ENCODE measurements at regions not wholly inside any gene's neighbourhood (a gene's known extent, or its start where the extent isn't known, plus 50 kb on each side); places are given as distances from the start of the nearest gene placed in this dataset.

DNA sequence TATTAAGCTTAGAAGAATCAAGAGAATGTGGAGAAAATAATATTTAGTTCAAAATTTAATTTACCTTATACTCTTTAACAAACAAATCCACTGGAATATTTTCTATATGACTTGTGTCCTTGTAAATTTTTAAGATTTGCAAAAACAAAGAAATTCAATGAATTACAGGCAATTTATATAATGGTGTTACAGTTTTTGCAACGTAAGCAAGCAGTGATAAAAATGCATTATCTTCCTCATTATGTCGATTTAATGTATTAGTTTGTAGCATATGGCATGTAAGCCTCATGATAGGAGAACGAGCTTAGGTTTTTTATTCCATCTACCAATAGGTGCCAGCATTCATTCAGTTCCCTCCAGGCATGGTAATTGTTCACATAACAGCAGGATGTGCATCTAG lies 100.0 kb upstream of the PCDH9 start:
- Mint-ChIP-seq H3K4me3 (no peak overlapping the region), H3K36me3 (ENCODE audit: low read depth) (no peaks in the 10 kb centered on the region), H3K27ac (no peak overlapping the region), H3K4me1 (ENCODE audit: low read depth) (no peaks in the 10 kb centered on the region), H3K27me3 (ENCODE audit: insufficient read depth) (no peaks in the 10 kb centered on the region), H3K9me3 (peaks cover 9% of the 10 kb centered on the region; the same call in 1 of the 2 replicates)
- TF ChIP-seq, protein P1, sequence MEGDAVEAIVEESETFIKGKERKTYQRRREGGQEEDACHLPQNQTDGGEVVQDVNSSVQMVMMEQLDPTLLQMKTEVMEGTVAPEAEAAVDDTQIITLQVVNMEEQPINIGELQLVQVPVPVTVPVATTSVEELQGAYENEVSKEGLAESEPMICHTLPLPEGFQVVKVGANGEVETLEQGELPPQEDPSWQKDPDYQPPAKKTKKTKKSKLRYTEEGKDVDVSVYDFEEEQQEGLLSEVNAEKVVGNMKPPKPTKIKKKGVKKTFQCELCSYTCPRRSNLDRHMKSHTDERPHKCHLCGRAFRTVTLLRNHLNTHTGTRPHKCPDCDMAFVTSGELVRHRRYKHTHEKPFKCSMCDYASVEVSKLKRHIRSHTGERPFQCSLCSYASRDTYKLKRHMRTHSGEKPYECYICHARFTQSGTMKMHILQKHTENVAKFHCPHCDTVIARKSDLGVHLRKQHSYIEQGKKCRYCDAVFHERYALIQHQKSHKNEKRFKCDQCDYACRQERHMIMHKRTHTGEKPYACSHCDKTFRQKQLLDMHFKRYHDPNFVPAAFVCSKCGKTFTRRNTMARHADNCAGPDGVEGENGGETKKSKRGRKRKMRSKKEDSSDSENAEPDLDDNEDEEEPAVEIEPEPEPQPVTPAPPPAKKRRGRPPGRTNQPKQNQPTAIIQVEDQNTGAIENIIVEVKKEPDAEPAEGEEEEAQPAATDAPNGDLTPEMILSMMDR (IDR thresholded peaks at IDR 0.05) = no peak
- DNase-seq = no peak

DNA sequence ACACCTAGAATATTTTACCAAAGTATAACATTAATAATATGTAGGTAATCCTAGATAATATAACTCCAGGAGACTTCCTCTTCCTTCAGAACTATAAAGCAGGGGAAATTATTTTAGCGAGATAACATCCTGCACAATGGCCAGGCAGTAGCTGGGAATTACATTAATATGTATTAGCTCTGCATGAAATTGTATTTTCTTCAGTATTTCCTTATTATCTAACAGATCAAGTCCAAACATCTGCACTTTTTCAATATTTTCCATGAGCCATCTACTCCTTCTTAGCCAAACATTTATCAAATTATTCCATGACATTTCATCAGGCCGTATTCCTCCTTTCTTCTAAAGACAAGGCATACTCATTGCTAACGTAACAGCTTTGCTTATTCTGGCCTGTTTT lies 98.8 kb upstream of the PCDH9 start:
- Mint-ChIP-seq H3K36me3 (ENCODE audit: low read depth) (no peaks in the 10 kb centered on the region), H3K4me1 (ENCODE audit: low read depth) (no peaks in the 10 kb centered on the region), H3K4me3 (no peak overlapping the region), H3K9me3 (peaks cover 9% of the 10 kb centered on the region; the same call in 1 of the 2 replicates), H3K27ac (no peak overlapping the region), H3K27me3 (ENCODE audit: insufficient read depth) (no peaks in the 10 kb centered on the region)
- DNase-seq = no peak
- TF ChIP-seq, protein P1 (IDR thresholded peaks at IDR 0.05) = no peak

DNA sequence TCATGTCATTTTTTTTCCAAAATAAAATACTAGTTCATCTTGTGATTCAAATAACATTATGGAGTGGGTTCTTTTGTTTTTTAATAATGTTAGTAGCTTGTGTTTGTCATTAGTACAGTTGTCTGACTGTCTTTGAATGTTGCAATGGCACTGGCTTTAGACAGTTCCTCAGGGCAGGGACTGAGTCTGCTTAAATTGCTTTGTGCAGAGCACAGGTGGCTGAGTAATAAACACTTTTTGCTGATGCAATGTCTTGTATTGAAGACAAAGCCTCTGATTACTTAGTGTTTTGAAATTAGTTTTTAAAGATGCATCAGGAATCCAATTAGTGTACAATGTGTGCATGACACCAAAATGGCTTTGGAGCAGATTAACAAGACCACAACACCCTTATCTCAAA lies 88.7 kb upstream of the PCDH9 start:
- Mint-ChIP-seq H3K4me3 (no peak overlapping the region), H3K27ac (no peak overlapping the region), H3K9me3 (peaks cover 10% of the 10 kb centered on the region; the same call in 1 of the 2 replicates), H3K4me1 (ENCODE audit: low read depth) (no peaks in the 10 kb centered on the region), H3K36me3 (ENCODE audit: low read depth) (no peaks in the 10 kb centered on the region), H3K27me3 (ENCODE audit: insufficient read depth) (no peaks in the 10 kb centered on the region; the same call in 1 of the 2 replicates)
- DNase-seq = no peak
- TF ChIP-seq, protein P1 (IDR thresholded peaks at IDR 0.05) = no peak

DNA sequence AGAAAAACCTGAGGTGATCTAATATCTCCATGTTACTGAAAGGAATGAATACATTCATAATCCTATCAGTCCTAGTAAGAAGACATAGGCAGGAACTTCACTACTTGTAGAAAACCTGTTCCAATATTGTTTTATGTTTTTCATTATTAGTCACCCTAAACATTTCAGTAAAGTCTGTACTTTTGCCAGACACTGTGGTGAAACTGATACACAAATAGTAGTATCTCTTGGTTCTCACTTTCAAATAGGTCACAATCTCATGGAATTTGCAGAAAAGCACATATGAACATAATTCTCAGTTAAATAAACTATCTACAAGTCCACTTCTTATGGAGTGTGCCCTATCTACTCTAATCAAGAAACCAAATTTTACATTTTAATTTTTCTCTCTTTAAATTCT lies 88.3 kb upstream of the PCDH9 start:
- no peaks in the 10 kb centered on the region for H3K36me3 Mint-ChIP-seq (ENCODE audit: low read depth)
- DNase-seq = no peak
- no peaks in the 10 kb centered on the region for H3K4me1 Mint-ChIP-seq (ENCODE audit: low read depth)

DNA sequence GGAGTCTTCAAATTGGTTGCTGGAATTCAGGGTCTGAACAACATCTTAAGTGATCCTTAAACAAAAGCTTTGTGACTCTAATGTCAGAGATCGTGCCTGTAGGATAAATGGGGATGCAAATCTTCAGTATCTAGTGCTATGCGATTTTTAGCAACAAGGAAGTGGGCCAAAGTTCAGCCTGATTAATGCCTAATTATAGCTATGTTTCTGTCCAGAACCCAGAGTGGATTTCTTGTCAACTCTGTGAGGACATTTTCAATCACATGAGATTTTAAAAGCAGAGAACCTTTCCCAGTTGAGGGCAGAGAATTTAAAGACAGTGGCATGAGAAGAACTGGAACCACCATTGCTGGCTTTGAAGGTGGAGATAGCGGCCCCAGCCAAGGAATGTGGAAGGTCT lies 84.3 kb upstream of the PCDH9 start:
- TF ChIP-seq, protein P1 (IDR thresholded peaks at IDR 0.05) = no peak
- Mint-ChIP-seq H3K4me3 (no peak overlapping the region), H3K4me1 (ENCODE audit: low read depth) (no peaks in the 10 kb centered on the region), H3K36me3 (ENCODE audit: low read depth) (no peaks in the 10 kb centered on the region), H3K9me3 (peaks cover 8% of the 10 kb centered on the region), H3K27ac (no peak overlapping the region), H3K27me3 (ENCODE audit: insufficient read depth) (no peaks in the 10 kb centered on the region; the same call in 1 of the 2 replicates)
- no peak for DNase-seq

More for the DNA sequence above, 88.3 kb upstream of the PCDH9 start:
- H3K27me3 Mint-ChIP-seq (ENCODE audit: insufficient read depth) = no peaks in the 10 kb centered on the region; the same call in 1 of the 2 replicates
- no peak overlapping the region for H3K4me3 Mint-ChIP-seq
- TF ChIP-seq, protein P1 (IDR thresholded peaks at IDR 0.05) = no peak
- no peak overlapping the region for H3K27ac Mint-ChIP-seq
- H3K9me3 Mint-ChIP-seq = peaks cover 10% of the 10 kb centered on the region; the same call in 1 of the 2 replicates
